Stimulated activated CD4-positive, alpha-beta T cell treated with anti-CD3 and anti-CD28 coated beads, Interleukin-4, amount 100 ng/mL, for 48 hours (primary cell): ENCODE measurements at regions not wholly inside any gene's neighbourhood (a gene's known extent, or its start where the extent isn't known, plus 50 kb on each side); places are given as distances from the start of the nearest gene placed in this dataset.
"Not testable (repeated sequence)": the region's sequence is repeated elsewhere in the genome, so short reads cannot be mapped to it uniquely, and the experiment has no call there.

Experiments used
- DNase-seq, 2 donors: peaks; one replicate each; pipeline ENCODE4 v3.0.0-alpha.2; 2020; ENCODE audit warnings: low read depth in 2 of 2

DNA sequence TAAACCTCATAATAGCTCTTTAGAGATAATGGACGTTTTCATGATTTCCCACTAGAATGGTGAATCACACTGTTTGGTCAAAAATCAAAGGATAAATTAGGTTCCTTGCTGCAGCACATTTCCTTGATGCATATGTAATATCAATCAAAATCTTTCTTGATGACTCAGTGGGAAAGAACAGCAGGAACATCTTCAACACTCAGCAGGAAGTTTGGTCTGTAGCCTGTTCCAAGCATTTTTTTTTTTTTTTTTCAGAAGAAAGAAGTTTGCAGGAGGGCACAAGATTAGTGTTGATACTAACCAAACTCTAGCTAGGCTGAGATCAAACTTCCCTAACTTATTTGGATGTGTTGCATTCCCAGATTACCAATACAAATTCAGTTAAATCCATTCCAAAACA lies 1529.8 kb downstream of the FAM181B start:
- no peak for DNase-seq

DNA sequence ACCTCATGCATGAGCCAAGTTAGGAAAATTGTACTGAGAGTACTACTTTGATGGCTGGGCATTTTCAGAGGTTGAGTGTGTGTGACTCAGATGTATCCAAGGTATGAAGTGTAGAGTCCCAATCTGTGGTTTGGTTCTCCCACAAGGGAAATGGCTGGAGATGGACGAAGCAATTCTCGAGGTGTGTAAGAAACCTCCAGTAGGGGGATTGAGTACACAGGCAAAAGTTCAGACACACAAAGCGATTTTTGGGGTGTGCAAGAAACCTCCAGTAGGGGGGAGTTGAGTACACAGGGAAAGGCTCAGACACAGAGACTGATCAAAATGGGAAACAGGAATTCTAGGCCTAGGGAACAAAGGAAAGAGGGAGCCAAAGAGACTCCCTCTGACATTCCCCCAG lies 1536.3 kb downstream of the FAM181B start:
- DNase-seq, result no peak

DNA sequence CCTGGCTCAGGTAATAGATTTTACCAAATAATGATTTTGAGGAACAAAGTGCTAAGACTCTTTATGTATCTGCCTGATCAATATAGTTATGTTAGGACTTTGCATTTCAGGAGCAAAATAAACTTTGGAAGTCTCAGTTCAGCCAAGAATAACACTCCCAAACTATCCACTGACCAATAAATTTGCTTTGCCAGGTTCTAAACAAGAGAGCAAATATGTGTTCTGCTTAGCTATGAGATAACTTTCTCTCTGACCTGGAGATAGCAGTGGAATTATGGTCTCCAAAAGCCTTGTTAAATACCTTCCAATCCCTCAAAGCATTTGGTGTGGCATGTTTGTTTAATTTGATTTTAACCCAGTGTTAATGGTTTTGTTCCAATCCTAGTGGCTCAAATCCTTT lies 1541.1 kb downstream of the FAM181B start:
- DNase-seq, result no peak

DNA sequence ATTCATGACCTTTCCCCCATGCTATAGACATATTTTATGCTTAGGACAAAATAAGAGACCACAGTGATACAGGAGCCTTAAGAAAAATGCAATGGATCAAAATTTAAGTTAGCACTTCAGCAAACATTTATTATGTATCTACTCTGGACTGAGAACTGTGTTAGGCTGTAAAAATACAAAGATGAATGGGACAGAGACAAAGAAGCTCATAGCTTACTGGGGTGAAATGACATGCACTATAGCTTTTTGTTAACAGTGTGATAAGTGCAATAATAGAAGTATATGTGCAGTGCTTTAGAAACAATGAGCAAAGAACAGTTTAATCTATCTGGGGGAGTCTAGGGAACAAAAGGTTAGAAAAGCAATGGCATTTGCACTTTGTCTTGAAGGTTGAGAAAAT lies 1543.1 kb downstream of the FAM181B start:
- DNase-seq, result no peak

DNA sequence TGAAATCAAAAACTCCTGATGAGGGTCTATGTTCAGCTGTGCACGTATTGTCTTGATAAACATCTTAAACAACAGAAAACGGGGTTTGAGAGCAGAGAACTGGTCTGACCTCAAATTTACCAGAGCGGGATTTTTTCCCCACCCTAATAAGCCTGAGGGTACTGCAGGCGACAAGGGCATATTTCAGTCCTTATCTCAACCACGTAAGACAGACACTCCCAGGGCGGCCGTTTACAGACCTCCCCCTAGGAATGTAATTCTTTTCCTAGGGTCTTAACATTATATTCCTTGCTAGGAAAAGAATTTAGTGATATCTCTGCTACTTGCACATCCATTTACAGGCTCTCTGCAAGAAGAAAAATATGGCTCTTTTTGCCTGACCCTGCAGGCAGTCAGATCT lies 1546.6 kb downstream of the FAM181B start:
- DNase-seq, result not testable (repeated sequence)

DNA sequence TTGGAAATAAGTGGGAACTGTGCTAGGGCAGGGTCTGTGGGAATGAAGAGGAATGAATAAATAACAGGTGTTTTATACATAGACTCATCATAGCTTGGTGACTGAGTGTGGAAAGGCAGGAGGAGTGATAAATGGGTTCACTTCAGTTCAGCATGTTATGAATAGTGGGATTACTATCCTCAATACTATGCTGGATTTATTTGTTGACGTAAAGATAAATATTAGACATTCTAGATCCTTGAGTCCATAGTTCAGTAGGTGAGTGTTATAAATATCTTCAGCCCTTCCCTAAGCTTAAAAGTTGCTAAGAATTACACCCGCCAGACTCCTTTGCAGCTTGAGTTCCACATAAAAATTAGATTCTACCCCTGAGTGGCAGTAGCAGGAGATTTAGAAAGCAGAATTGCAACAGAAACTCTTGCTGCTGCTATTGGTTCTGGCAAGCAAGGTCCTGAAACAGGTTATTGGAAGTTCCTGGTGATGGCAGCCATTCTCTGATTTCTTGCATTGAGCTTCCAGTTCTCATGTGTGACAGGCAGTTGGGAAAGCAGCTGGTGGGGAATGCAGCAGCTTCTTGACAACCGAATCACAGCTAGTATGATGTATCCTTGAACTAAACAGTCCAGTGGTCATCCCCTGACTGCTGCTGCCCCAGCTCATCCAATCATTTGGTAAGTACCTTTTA lies 1558.9 kb downstream of the FAM181B start:
- DNase-seq, result no peak

DNA sequence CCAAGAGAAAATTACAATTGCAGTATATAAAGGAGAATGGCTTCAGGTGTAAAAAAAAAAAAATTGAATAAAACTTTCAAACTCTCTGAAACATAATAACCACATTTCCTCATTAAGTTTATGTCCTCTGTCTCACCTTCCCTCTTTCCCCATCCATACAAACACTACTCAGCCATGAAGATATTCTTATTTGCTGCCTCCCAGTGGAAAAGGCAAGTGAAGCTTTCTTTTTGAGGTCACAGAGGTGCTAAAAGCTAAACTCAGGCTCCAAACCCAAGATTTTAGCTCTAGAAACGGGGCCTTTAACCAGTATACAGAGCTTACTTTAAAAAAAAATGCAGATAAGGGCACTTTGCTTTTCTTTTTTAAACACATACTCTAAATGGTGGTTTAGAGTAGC lies 1568.5 kb downstream of the FAM181B start:
- no peak for DNase-seq

DNA sequence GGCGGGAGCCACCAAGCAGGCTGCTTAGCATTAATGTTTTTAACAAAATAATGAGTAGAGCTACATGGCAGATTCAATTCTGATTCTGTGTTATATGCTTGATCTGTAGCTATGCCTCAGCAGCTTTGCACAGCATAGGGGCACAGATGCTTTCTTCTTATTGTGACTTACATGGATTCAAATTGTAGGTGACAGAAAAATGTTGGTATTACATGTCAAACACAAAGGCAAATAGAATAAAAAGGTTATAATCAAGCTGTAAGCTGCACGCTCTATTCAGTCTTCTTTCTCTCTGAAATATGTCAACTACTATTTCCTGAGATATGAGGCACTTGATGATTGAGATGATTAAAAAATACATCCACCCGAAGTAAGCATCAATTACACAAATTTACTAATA lies 1573.8 kb downstream of the FAM181B start:
- DNase-seq, result no peak

DNA sequence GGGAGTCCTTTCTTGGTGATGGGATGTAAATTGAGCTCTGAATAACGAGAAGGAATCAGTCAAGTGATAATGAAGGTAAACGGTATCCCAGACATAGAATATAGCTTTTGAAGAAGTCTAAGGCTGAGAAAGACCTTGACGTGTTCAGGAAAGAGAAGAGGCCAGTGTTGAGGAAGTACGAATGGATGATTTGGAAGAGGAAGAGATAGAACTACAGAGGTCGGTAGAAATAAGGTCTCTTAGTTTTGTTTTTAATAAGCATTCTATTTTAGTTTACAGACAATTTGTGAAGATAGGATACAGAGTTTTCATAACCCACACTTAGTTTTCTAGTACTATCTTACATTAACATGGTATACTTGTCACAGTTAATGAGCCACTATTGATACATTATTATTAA lies 1598.1 kb downstream of the FAM181B start:
- DNase-seq, result no peak

DNA sequence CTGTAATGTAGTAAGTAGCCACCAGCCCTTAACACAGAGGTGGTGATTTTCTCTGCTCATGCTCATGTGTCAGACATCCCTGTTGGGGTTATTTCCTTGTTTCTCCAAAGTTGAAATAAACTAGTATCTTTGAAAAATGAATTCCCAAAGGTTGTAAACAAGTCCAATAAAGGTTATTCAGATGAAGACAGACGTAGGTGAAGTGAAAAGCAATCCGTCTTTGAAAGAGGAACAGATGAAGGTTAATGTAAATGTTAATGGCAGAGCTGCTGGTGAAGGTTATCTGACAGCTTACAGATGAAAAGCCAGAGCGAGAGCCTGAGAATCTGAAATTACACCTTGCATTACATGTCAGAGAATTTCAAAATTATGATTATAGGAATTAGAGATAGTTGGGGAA lies 1604.0 kb downstream of the FAM181B start:
- no peak for DNase-seq

DNA sequence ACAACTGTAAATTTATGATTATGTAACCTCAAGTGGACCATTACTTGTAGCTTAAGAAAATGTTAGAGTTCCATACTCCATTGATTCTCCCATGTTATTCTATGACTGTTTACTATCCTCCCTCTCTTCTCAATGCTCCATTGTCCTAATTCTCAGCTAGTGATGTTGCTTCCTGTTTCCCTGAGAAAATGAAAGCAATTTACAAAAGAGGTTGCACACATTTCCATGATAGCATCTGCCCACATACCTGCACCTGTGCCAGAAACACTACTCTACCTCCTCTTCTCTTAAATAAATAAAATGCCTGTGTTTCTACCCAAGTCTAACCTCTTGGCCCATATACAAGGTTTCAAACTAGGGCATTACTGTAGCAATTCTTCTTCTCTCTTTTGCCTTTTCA lies 1620.9 kb downstream of the FAM181B start:
- DNase-seq, result no peak

DNA sequence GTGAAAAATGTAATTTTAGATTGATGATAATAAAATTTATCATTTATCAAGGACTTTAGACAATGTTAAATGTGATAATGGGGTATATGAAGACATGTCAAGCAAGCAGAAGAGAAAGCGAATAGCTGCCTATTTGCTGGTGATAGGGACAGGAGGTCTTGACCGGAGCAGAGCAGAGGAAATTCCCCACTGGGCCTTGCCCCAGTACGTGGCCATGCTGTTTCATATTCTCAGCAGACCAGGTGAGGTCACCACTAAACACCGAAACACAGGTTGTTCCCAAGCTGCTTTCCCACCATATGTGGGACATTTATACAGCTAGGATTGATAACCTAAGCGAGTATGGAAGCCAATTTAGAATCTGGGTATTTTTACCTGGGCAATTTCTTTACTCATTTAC lies 1629.6 kb downstream of the FAM181B start:
- no peak for DNase-seq

DNA sequence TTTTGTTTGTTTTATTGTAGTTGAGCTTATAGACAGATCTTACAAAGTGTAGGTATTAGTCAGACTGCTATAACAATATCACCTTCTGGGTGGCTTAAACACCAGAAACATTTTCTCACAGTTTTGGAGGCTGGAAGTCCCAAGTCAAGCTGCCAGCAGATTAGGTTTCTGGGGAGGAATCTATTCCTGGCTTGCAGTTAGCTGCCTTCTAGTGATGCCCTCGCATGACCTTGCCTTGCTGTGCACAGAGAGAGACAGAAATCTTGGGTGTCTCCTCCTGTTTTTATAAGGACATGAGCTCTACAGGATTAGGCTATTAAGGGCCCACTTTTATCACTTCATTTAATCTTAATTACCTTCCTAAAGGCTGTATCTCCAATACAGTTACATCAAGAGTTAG lies 1635.2 kb downstream of the FAM181B start:
- DNase-seq, result no peak

DNA sequence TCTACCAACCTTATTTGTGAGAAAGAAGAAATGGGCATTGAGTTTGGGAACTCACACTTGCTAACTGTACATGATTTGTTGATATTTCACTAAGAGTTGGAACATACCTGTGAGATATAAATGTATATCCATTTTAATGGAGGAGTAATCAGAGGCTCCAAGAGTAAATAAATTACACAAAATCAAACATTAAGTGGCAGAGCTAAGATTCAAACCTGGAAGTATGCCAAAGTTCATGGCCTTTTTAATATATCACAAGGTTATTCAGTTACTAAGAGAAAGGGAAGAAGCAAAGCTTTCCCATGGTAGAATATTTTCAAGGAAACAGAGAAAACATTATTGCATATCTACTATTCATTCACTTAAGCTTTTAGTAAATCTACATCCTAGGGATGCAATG lies 1641.1 kb downstream of the FAM181B start:
- DNase-seq, result no peak

DNA sequence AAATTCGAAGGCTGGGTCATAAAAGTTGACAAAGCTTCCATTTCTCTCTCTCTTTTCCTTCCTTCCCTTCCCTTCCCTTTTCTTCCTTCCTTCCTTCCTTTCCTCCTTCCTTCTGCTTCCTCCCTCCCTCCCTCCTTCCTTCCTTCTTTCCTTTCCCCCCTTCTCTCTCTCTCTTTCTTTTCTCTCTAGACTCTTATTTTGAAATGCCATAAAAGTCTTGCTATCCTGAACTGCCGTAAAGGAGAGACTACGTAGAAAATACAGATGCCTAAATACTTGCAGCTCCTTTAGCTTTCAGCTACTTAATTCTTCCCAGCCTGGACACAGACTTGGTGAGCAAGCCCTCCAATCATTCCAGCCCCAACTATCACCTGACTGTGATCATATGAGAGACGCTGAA lies 1644.4 kb downstream of the FAM181B start:
- DNase-seq, result no peak

DNA sequence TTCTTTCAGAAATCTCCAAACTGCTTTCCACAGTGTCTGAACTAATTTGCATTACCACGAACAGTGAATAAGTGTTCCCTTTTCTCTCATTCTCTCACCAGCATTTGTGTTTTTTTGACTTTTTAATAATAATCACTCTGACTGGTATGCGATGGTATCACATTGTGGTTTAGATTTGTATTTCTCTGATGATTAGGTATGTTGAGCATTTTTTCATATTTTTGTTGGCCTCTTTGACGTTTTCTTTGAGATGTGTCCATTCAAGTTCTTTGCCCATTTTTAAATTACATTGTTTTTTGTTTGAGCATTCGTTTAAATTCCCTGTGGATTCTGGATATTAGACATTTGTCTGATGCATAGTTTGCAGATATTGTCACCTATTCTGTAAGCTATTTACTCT lies 1639.6 kb upstream of the TENM4 start:
- DNase-seq, result no peak

DNA sequence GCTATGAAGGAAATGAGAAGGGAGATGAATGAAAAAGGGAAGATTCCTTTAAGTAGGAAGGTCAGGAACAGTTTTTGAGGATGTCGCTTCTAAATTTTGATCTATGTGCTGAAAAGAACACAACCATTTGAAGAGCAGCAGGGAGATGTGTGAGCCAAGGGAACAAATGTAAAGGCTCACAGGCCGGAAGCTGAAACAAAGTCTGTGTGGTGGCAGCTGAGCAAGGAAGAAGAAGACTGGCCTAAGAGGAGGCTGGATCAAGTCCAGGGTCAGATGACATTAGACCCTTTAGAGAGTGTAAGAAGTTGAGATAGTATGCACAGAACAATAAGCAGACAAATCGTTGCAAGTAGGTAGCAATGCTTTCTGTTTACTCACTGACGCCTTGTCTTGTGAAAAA lies 1631.4 kb upstream of the TENM4 start:
- DNase-seq, result no peak

DNA sequence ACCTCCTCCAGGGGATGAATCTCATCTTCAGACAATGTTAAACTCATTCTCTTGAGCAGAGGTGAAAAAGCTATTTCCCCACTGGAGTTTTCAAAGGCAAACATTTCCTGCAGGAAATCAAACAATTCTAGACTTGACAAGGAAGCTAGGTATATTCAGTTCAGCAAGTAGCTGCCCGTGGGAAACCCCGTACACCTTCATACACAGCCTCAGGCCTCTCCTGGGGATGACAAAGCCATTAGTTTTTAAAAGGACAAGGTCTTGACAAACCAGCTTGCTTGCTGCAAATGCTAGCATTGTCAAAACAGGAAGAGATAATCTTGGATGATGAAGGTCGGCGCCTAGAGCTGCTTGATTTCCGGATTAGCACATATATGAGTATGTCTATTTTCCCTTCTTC lies 1630.8 kb upstream of the TENM4 start:
- no peak for DNase-seq

DNA sequence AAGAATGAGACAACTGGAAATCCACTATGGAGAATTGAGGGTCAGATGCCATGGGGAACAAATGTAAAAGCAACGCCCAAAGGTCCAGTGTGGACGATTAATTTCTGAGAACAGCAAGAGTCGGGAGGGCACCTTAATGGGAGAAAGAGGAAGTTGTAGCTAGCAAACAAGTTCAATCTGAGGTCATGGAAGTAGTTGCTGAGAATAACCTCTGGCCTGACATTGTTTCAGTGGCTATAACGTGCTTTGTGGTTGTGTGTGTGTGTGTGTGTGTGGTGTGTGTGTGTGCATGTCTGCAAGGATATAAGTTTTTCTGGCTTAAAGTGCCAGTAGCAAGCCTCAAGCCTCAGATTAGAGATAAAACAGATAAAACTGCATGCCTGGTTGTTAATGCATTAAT lies 1630.1 kb upstream of the TENM4 start:
- DNase-seq, result no peak

DNA sequence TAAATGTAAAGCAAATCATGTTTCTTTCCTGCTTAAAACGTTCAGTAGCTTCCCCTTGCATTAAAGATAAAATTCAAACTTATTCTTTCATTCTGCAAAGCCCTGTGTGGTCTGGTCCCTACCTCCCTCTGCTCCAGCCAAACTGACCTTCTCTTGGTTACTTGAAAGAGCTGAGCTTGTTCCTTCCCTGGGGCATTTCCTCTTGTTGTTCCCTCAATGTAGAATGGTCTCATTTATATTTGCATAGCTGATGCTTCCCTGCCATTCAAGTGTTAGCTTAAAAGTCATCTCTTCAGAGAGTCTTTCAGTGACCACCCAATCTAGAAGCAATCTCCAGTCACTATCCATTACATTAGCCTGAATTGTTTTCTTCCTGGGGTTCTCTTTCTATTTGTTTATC lies 1618.5 kb upstream of the TENM4 start:
- no peak for DNase-seq

DNA sequence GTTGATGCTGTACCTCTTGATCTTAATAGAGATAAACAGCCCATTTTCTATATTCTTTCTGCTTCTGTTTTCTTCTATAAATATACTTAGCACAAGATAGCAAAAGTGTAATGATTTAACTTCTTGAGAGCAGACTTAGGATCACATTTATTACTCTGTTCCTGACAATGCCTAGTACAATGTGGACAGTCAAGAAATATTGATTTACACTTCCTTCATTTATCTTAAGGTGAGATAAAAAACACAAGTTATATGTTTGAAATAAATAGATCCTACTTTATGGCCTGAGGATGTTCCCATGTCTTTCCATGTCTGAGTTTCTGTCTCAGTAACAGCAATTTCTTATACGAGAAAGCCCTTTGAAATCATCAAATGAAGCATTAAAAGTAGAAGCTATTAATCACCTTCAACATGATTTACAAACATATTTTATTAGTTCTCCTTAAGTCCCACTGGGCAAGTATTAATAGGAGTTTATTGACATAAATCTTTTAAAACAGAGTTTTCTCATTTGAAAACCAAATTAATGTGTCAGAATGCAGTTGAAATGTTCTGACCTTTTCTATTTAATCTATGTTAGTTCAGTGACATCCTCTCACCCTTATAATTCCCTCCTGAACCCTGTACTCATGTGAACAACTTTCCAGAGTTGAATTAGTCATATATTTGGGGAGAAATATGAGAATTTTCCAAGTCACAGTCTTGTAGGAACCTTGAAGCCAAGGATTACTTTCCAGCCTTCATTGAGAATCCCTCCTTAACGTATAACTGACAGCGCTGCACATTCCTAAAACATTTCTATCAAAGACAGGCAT lies 1611.7 kb upstream of the TENM4 start:
- no peak for DNase-seq

DNA sequence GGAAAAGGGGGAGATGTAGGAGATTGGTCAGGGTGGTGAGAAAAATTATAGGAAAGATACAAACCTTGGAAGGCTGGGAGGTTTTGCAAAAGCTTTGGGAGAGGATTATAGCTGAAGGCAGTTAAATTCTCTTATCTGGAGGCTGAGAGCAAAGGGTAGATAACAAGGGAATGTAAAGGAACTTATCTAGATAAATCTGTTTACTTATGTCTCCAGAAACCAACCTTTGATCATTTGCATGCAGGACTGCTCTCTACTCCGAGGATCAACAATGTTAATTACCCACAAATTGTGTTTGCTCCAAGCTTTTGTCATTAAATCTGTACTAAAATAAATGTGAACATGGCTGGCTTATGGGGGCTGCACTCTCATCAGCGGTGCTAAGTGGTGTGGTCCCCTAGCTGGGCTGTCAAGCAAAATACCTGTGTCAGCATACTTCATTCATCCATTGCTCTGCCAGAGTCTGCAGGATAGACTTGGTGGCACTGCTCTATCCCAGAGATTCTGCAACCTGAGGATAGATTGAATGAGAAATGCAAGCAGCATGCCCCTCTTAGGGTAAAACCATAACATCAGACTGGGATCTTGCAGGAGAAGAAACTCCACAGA lies 1599.2 kb upstream of the TENM4 start:
- no peak for DNase-seq

DNA sequence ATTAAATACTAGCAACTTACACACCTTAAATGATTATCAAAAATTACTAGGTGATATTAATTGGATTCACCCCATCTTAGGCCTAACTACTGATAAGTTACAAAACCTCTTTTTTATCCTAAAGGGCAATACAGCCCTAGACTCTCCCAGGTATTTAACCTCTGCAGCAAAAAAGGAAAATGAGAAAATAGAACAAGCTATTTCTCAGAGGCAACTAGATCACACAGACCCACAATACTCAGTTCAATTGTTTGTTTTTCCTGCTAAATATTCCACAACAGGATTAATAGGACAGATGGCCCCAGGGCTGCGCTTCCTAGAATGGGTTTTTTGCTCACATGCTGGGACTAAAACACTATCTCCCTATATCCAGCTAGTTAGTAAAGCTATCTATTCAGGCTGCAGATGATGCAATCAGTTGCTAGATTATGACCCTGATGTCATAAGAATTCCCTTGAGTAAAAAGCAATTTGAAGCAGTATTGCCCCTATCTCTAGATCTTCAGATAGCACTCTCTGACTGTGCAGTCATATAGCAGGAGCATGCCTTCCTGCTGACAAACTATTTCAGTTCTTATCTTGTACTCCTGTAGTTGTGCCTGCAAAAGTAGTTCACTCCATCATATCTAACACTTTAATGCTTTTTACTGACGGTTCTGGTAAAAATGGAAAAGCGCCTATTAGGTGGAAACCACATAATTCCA lies 1595.5 kb upstream of the TENM4 start:
- DNase-seq, result no peak
